Activated naive CD4-positive, alpha-beta T cell treated with anti-CD3 and anti-CD28 coated beads, Interleukin-2, amount 50 U/mL, for 24 hours (primary cell): ENCODE measurements at regions not wholly inside any gene's neighbourhood (a gene's known extent, or its start where the extent isn't known, plus 50 kb on each side); places are given as distances from the start of the nearest gene placed in this dataset.

Source experiments
- H3K27ac Mint-ChIP-seq: one replicate; pipeline ENCODE4 v1.8.0; 2021; ENCODE audit warnings: mild to moderate bottlenecking, mixed read lengths
- H3K27me3 Mint-ChIP-seq: one replicate; pipeline ENCODE4 v1.8.0; 2021; ENCODE audit warnings: mixed read lengths
- H3K36me3 Mint-ChIP-seq: one replicate; pipeline ENCODE4 v1.8.0; 2021; ENCODE audit warnings: mixed read lengths
- H3K4me1 Mint-ChIP-seq: one replicate; pipeline ENCODE4 v1.8.0; 2021; ENCODE audit warnings: mixed read lengths
- H3K4me3 Mint-ChIP-seq: one replicate; pipeline ENCODE4 v1.8.0; 2021; ENCODE audit warnings: mild to moderate bottlenecking, mixed read lengths
- H3K9me3 Mint-ChIP-seq: one replicate; pipeline ENCODE4 v1.8.0; 2021; ENCODE audit warnings: mixed read lengths

DNA sequence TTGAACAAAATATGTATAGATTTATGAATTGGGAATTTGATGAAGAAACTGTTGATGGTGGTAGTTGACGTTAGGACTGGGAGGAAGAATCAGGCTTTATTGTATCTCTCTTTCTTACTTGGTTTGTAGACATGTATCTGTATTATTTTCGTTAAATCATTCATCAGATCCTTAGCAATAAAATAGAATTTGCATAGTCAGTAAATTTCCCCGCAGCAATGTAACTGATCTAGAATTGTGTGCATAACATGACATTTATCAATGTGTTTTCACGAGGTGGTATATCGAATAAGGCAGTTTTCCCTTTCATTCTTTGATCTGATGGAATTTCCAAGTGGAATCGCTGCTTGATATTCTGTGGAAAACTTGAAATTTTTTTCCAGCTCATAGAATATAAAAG is 308.8 kb downstream of the SPRY1 start:
- no peaks in the 10 kb centered on the region for H3K36me3 Mint-ChIP-seq
- H3K4me1 Mint-ChIP-seq: no peaks in the 10 kb centered on the region
- no peak overlapping the region for H3K27ac Mint-ChIP-seq
- H3K9me3 Mint-ChIP-seq: no peaks in the 10 kb centered on the region
- H3K4me3 Mint-ChIP-seq: no peak overlapping the region
- peaks cover 1% of the 10 kb centered on the region for H3K27me3 Mint-ChIP-seq

- H3K27ac Mint-ChIP-seq: no peak overlapping the region
- H3K4me1 Mint-ChIP-seq: no peaks in the 10 kb centered on the region
- H3K36me3 Mint-ChIP-seq: no peaks in the 10 kb centered on the region
- no peak overlapping the region for H3K4me3 Mint-ChIP-seq
- peaks cover 1% of the 10 kb centered on the region for H3K27me3 Mint-ChIP-seq
- no peaks in the 10 kb centered on the region for H3K9me3 Mint-ChIP-seq
Observed at GRCh38 chr4:123706973-123707372, 310.4 kb downstream of the SPRY1 start.

DNA sequence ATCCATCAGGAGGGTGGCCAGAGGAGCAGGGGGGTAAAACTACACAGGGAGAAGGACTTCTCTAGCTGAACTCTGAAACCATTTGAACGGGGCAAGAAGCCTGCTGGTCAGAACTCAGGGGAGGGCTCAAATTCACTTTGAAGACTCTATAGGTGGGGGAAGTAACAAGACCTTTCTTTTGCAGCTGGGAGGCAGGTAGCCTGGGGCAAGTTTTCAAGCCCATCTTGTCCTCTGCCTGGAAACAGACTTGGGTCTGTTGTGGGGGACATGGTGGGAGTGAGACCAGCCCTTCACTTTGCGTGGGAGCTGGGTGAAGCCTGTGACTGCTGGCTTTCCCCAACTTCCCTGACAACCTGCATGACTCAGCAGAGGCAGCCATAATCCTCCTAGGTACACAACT is 312.3 kb downstream of the SPRY1 start:
- Mint-ChIP-seq H3K4me1 (no peaks in the 10 kb centered on the region), H3K27me3 (peaks cover 1% of the 10 kb centered on the region), H3K36me3 (no peaks in the 10 kb centered on the region), H3K4me3 (no peak overlapping the region), H3K27ac (no peak overlapping the region), H3K9me3 (no peaks in the 10 kb centered on the region)

GRCh38 chr4:123709336-123709735 is 312.7 kb downstream of the SPRY1 start:
- H3K9me3 Mint-ChIP-seq: peaks cover 4% of the 10 kb centered on the region
- no peak overlapping the region for H3K27ac Mint-ChIP-seq
- H3K36me3 Mint-ChIP-seq: no peaks in the 10 kb centered on the region
- H3K27me3 Mint-ChIP-seq: peaks cover 1% of the 10 kb centered on the region
- H3K4me1 Mint-ChIP-seq: no peaks in the 10 kb centered on the region
- no peak overlapping the region for H3K4me3 Mint-ChIP-seq

- Mint-ChIP-seq H3K4me1 (no peaks in the 10 kb centered on the region), H3K4me3 (no peak overlapping the region), H3K9me3 (no peaks in the 10 kb centered on the region), H3K27ac (no peak overlapping the region), H3K36me3 (no peaks in the 10 kb centered on the region), H3K27me3 (peaks cover 11% of the 10 kb centered on the region)
Observed at GRCh38 chr4:123731035-123731434, 334.4 kb downstream of the SPRY1 start.

DNA sequence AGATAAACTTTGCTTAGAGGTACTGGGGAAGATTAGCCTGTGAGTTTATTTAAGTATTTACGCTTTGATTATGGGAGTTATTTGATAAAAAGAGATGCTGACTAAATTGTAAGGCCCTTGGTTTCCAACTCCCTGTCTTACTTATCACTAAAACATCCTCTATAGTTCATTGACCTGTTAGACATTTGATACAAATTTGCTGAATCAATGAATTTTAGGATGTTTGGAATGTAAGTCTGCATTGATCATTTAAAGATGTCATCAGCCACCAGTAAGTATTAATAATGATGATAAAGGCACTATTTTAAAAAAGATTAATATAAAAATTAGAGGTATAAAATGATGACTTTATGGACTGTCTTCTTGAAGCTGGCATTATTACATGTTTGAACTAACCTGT is 340.6 kb downstream of the SPRY1 start:
- no peaks in the 10 kb centered on the region for H3K36me3 Mint-ChIP-seq
- peaks cover 5% of the 10 kb centered on the region for H3K27me3 Mint-ChIP-seq
- no peak overlapping the region for H3K27ac Mint-ChIP-seq
- no peaks in the 10 kb centered on the region for H3K4me1 Mint-ChIP-seq
- H3K4me3 Mint-ChIP-seq: no peak overlapping the region
- H3K9me3 Mint-ChIP-seq: no peaks in the 10 kb centered on the region

GRCh38 chr4:123739806-123740205 is 343.2 kb downstream of the SPRY1 start:
- Mint-ChIP-seq H3K9me3 (no peaks in the 10 kb centered on the region), H3K27me3 (peaks cover 1% of the 10 kb centered on the region), H3K36me3 (no peaks in the 10 kb centered on the region), H3K4me1 (no peaks in the 10 kb centered on the region), H3K4me3 (no peak overlapping the region), H3K27ac (no peak overlapping the region)

DNA sequence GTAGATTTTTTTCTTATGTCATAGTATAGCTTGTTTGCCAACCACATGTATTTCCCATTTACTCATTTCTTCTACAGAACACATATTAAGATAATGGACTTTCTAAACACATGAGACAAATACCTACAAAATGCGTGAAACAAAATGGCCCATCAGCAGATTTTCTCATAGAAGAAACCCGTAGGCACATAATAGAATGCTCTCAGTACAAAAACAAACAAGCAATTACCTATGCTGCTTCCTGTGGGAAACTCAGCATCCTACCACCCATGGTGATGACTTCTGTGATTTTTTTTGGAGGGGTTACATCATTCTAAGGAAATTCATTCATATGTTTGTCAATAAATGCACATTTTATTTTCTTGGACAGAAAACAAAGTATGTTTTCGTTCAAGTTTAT is 343.6 kb downstream of the SPRY1 start:
- Mint-ChIP-seq H3K4me1 (no peaks in the 10 kb centered on the region), H3K4me3 (no peak overlapping the region), H3K36me3 (no peaks in the 10 kb centered on the region), H3K9me3 (no peaks in the 10 kb centered on the region), H3K27me3 (peaks cover 3% of the 10 kb centered on the region), H3K27ac (no peak overlapping the region)

DNA sequence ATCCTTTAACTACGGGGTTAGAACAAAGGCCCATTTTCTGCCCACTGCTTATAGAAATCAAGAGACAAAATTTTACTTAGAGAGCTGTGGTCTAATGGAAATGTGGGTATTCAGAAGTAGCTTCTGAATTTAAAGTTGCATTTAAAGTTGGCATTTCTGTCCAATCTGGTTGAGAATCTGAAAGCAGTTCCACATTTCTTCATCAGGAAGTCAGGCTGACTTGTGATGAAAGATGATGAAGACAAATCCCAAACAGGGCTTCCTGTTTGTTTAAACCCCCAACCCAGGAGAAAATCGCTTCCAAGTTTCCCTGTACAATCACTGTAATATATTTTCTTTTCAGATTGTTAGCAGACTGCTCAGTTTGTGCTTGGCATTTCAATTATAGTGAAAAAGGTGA is 345.3 kb downstream of the SPRY1 start:
- H3K9me3 Mint-ChIP-seq: no peaks in the 10 kb centered on the region
- peaks cover 4% of the 10 kb centered on the region for H3K27me3 Mint-ChIP-seq
- H3K4me1 Mint-ChIP-seq: no peaks in the 10 kb centered on the region
- H3K36me3 Mint-ChIP-seq: no peaks in the 10 kb centered on the region
- no peak overlapping the region for H3K27ac Mint-ChIP-seq
- H3K4me3 Mint-ChIP-seq: no peak overlapping the region

DNA sequence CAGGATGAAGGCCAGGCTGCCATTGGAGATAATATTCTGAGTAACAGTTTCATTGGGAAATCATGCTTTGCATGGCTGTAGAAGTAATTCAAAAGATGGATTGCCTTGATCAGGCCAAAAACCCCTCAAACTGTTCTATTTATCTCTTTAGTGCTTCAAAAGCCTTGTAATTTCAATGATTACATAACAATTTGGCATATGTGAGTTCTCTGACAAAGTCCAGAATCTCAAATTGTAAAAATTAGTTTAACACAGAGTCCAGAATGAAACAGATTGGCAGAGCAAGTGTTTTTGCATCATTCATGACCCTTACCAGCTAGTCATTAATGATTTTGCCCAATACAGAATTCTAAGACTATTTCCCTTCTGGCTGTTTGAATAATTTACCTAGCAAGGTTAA is 347.3 kb downstream of the SPRY1 start:
- Mint-ChIP-seq H3K27me3 (peaks cover 9% of the 10 kb centered on the region), H3K9me3 (no peaks in the 10 kb centered on the region), H3K4me1 (no peaks in the 10 kb centered on the region), H3K4me3 (no peak overlapping the region), H3K27ac (no peak overlapping the region), H3K36me3 (no peaks in the 10 kb centered on the region)

- H3K36me3 Mint-ChIP-seq: no peaks in the 10 kb centered on the region
- no peak overlapping the region for H3K27ac Mint-ChIP-seq
- H3K4me3 Mint-ChIP-seq: no peak overlapping the region
- H3K4me1 Mint-ChIP-seq: no peaks in the 10 kb centered on the region
- H3K9me3 Mint-ChIP-seq: no peaks in the 10 kb centered on the region
- H3K27me3 Mint-ChIP-seq: peaks cover 9% of the 10 kb centered on the region
Observed at GRCh38 chr4:123744664-123745290, 348.2 kb downstream of the SPRY1 start.

DNA sequence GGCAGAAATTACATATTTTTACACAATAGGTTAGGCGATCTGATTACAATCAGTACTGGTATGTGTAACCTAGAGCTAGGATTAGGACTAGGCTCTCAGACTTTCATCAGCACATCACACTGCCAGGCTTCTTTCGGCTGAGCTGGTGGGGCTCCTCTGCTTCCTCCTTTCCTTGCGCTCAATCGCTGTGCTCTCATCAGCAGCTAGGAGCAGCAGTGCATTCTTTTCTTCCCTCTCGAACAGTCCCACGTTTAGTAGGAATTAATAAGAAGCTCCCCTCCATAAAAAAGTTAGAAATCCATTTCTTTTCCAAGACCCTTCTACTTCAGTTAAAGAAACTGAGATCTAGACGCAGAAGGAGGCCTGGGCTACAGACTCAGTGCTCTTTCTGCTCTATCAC is 350.4 kb downstream of the SPRY1 start:
- Mint-ChIP-seq H3K27ac (no peak overlapping the region), H3K27me3 (peaks cover 9% of the 10 kb centered on the region), H3K36me3 (no peaks in the 10 kb centered on the region), H3K4me3 (no peak overlapping the region), H3K4me1 (no peaks in the 10 kb centered on the region), H3K9me3 (no peaks in the 10 kb centered on the region)

GRCh38 chr4:123748806-123749205 is 352.2 kb downstream of the SPRY1 start:
- Mint-ChIP-seq H3K36me3 (no peaks in the 10 kb centered on the region), H3K9me3 (no peaks in the 10 kb centered on the region), H3K4me1 (no peaks in the 10 kb centered on the region), H3K27ac (no peak overlapping the region), H3K27me3 (peaks cover 9% of the 10 kb centered on the region), H3K4me3 (no peak overlapping the region)

DNA sequence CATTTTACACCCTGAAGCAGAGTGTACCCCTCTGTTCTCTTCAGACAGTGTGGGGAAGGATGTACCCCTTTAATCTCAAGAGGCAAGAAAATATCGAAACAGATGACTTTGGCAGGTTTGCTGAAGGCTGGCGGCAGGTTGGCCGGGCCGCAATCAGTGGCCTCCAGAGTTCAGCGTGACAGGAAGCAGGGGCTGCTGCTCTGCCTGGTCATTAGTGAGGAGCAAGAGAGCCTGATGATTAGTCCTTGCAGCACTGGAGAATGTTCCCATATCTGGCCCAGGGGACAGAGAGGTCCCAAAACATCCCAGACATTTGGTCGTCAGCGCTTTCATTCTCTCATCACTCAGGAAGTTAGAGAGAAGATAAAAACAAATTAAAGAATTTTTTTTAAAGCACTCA is 352.8 kb downstream of the SPRY1 start:
- Mint-ChIP-seq H3K36me3 (no peaks in the 10 kb centered on the region), H3K27me3 (peaks cover 8% of the 10 kb centered on the region), H3K4me3 (no peak overlapping the region)

GRCh38 chr4:123750044-123750443 is 353.4 kb downstream of the SPRY1 start:
- H3K27ac Mint-ChIP-seq: no peak overlapping the region
- no peaks in the 10 kb centered on the region for H3K4me1 Mint-ChIP-seq
- no peaks in the 10 kb centered on the region for H3K9me3 Mint-ChIP-seq
- no peaks in the 10 kb centered on the region for H3K36me3 Mint-ChIP-seq
- H3K4me3 Mint-ChIP-seq: no peak overlapping the region
- peaks cover 7% of the 10 kb centered on the region for H3K27me3 Mint-ChIP-seq

More for the DNA sequence above, 352.8 kb downstream of the SPRY1 start:
- H3K4me1 Mint-ChIP-seq: no peaks in the 10 kb centered on the region
- H3K9me3 Mint-ChIP-seq: no peaks in the 10 kb centered on the region
- no peak overlapping the region for H3K27ac Mint-ChIP-seq

DNA sequence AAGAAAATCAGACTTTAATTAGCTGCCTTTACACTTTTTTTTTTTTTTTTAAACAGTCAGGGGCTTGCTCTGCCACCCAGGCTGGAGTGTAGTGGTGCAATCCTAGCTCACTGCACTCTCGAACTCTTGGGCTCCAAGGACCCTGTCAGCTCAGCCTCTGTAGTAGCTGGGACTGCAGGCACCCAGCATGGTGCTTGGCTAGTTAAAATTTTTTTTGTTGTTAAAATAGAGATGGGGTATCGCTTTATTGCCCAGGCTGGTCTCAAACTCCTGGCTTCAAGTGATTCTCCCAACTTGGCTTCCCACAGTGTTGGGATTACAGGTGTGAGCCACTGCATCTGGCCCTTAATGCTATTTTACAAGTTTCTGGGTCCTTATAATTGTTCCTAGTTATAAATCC is 359.1 kb downstream of the SPRY1 start:
- H3K9me3 Mint-ChIP-seq: no peaks in the 10 kb centered on the region
- H3K27ac Mint-ChIP-seq: no peak overlapping the region
- H3K4me1 Mint-ChIP-seq: no peaks in the 10 kb centered on the region
- no peak overlapping the region for H3K4me3 Mint-ChIP-seq
- H3K36me3 Mint-ChIP-seq: no peaks in the 10 kb centered on the region
- no peaks in the 10 kb centered on the region for H3K27me3 Mint-ChIP-seq

DNA sequence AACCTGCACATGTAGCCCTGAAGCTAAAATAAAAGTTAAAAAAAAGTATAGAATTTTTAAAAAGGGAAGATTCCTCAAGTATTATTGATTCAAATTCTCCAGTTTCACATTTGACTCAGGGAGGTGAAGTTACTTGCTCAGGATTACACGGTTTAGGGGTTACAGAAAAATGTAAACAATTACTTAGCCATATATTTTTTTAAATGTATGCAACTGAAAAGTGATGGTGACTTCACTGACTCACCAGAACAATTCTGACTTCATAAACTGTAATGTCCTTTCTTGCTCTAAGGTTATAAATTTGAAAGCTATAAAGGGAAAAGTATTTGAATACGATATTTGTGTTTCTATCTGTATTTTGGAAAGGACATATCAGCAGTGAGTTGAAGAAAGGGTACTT is 371.2 kb downstream of the SPRY1 start:
- no peaks in the 10 kb centered on the region for H3K36me3 Mint-ChIP-seq
- no peak overlapping the region for H3K27ac Mint-ChIP-seq
- H3K4me1 Mint-ChIP-seq: no peaks in the 10 kb centered on the region
- no peak overlapping the region for H3K4me3 Mint-ChIP-seq
- H3K27me3 Mint-ChIP-seq: no peaks in the 10 kb centered on the region
- H3K9me3 Mint-ChIP-seq: no peaks in the 10 kb centered on the region
